HepG2 (cell line): ENCODE measurements at regions not wholly inside any gene's neighbourhood (a gene's known extent, or its start where the extent isn't known, plus 50 kb on each side); places are given as distances from the start of the nearest gene placed in this dataset.

Experiments
- CTCF ChIP-seq: sonication (generic); formaldehyde crosslinking; IDR thresholded peaks from 2 replicates; pipeline ENCODE4 v1.5.0; 2020; ENCODE audit warnings: mild to moderate bottlenecking, missing genetic modification reagents, moderate library complexity
- HNF4A ChIP-seq: sonication (generic); formaldehyde crosslinking; IDR thresholded peaks from 2 replicates; pipeline ENCODE4 v1.4.0; 2020; ENCODE audit warnings: missing genetic modification reagents
- NPAS2 ChIP-seq: sonication (generic); formaldehyde crosslinking; IDR thresholded peaks from 2 replicates; pipeline ENCODE4 v1.8.0; 2022; ENCODE audit warnings: mild to moderate bottlenecking, missing genetic modification reagents, borderline replicate concordance

- TF ChIP-seq NPAS2 (CRISPR knock-in tag) (no peak), CTCF (CRISPR knock-in tag) (no peak), HNF4A (no peak)
These were observed 99.4 kb downstream of the MICALL2 start for GRCh38 chr7:1359681-1360485.
